GM04504 (cell line): ENCODE measurements at regions not wholly inside any gene's neighbourhood (a gene's known extent, or its start where the extent isn't known, plus 50 kb on each side); places are given as distances from the start of the nearest gene placed in this dataset.

Experiments used
- DNase-seq: peaks from one replicate; pipeline ENCODE4 v3.0.0-alpha.2; 2012; ENCODE audit warnings: low read depth

DNA sequence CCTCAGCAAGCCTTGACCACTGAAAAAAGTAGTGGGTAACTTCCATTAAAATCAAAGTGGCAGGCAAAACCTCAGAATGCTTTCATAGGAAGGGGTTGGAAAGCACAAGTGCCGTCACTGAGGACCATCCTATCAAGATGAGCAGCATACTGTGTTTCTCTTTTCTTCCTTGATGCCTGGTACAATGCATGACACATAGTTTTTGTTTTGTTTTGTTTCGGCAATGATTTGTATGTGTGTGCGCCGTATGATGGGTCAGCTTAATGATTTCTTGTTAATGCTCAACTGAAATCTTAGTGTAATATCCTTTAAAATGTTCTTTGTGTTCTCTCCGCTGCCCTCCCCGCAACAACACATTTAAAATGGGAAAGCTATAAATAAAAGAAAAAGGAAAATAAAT, 476.4 kb upstream of the KCNMB2 start:
- DNase-seq = no peak

DNA sequence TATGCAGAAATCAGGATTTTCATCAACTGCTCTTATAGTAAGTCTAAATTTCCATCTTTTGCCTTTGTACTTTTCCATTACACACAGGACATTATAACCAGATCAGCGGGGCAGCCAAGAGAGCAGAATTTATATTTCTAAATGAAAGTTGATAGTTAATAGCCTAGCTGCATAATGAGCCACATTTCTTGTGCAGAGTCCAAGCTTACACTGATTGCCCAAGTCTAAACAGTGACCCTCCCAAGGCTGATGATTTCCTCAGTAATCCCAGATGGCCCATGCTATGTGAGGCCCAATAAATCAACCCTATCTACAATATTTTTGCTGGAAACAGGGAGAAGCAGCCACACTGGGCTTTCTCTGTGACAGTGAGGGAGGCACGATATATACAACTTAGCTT, 475.8 kb upstream of the KCNMB2 start:
- peak; percentile 87 for DNase-seq

DNA sequence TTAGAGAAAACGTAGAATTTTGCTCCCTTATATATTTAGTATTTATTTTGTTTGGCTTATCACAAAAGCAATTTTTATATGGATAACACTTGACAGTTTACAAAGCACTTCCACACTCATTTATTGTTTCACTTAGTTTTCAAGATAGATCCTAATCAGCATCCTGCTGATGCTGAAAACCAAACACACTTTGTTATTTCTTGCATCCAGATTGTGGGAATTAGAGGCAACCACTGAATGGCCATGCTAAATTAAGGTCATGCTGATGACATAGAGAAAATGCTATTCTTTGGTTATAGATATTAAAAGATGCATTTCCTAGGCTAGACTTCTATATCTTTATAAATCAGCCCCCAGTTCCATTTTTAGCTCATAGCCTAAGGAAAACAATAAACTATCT, 474.1 kb upstream of the KCNMB2 start:
- no peak for DNase-seq

DNA sequence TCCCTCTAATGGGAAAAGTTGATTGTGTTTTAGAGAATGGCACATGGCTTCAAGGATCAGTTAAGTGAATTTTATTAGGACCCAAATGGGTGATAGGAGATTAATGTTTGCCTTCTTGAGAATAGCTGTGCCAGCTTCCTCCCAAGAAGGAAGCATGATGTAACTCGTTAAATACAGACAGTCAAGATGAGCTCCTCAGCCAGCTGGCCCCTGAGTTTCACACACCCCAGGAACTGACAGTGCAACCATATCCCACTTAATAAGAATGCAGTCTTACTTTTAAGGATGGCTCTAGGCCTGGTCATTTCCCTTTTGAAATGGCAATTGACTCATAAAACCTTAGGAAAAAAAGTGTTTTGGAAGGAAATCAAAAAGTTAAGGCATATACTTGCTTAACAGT, 472.8 kb upstream of the KCNMB2 start:
- DNase-seq = peak; percentile 63

DNA sequence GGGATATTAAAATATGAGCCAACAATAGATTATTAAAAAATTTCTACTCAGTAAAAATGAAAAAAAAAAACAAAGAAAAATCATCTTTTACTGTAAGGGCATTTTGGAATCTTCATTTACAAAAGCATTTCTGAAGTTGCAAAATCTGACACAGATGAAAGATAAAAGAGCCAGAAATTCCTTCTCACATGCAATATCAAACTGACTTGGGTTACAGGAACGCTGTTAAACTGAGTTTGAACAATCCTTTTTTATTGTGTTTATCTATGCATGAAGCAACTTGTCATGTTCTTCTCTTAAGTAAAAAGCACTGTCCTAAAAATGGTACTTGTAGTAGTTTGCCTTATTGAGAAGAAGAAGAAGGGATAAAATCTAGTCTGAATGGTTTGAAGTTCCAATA, 468.5 kb upstream of the KCNMB2 start:
- peak; percentile 23 for DNase-seq

DNA sequence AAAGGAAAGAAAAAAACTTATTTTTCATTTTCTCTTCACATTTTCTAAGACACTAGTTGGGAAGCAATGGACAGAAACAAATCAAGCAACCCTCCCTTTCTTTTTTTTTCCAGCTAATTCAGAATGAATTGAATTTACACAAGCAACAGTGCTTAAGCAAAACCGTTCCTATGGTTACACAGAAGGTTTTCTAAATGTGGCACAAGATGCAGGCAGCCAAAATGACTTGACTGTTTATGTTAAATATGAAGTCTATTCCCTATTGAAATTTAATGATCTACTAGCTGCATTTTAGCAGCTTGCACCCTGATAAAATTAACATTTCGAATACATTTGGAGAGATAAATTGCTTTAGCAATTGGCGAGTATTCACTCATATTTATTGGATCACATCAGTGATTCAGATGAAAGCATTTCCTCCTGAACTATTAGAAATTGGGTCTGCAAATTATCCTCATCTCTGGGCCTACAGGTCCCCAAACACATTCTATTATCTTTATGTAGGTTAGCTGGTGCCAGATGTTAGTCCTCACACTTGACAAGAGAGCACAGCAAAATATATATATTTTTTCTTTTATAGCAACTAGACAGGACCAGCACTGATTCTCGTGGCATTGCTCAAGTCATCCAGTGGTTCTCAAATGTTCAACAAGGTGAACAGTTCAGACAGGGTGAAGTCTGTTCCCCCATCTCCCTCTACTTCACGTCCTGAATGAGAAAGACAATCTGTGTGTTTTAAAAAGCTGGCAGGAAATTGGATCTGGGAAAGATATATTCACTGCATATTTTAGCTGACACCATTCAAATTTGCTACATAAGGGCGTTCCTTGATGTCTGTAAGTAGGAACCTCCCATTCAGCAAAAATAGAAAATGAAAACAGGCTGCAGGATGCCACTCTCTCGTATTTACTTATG, 463.6 kb upstream of the KCNMB2 start:
- no peak for DNase-seq

DNA sequence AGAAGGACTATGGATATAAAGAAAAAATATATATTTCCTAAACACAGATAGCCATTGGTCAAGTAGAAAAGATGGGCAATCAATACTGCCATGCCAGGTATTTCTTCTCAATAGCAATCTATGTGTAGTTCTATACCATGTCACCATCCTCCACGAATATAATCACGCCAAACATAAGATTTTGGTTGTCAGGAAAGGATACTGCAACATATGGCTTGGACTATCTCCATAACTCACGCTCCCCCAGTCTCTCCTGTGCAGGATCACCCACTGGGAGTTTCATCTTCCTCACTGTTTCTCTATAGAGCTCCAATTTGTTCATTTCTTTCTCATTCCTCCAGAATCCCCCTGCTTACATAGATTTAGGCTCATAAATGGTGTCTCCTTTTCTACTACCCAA, 462.9 kb upstream of the KCNMB2 start:
- DNase-seq = no peak

DNA sequence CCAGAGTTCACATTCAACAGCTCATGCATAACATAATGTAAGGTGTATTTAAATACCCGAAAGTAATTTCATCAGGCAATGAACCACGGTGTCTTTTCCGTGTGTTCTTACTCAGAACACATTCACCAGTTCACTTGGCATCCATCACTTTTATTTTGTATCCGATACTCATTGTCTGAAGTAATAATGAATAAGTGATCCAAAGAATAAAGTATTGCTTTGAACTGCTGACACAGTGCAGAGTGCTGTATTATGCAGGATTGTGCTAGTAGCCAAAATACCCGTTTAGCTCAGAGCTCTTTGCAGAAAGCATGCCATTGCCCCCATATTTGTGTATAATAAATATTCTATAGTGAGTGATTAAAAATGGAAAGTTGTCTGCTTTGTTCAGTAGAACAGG, 460.9 kb upstream of the KCNMB2 start:
- DNase-seq = no peak

DNA sequence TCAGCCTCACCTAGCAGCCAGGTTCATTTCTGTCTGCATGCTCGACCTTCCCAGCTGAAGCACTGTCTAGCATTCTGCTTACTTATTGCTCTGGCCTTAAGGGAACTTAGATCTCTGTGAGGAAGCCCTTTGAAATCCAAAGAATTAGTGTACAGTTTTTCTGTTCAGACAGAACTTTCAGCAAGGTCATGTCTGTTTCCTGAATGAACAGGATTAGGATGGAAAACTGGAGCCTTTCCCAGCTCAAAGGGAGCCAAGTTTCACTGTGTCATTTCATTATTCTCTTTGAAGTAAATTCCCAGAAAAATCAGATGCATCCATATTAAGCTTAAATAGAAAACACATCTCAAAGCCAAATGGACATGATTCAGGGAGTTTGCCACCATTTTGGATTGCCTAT, 457.3 kb upstream of the KCNMB2 start:
- DNase-seq = no peak

DNA sequence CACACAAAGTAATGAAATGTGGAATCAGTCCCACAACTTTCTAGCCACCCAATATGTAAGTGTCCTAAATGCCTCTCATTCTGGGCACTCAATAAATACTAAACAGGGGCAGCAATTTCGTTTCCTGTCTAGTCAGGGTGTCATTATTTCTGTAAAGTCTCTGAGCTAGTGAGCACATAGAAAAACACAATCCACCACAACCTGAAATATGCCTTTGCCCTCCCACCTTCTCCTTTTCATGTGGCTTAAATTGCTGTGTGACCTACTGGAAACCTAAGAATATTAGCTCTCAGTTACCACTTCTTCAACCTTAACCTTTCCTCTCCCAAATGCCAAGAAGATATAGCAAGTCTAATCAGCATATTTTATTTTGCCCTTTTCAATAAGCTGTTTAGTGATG, 456.3 kb upstream of the KCNMB2 start:
- DNase-seq = no peak

DNA sequence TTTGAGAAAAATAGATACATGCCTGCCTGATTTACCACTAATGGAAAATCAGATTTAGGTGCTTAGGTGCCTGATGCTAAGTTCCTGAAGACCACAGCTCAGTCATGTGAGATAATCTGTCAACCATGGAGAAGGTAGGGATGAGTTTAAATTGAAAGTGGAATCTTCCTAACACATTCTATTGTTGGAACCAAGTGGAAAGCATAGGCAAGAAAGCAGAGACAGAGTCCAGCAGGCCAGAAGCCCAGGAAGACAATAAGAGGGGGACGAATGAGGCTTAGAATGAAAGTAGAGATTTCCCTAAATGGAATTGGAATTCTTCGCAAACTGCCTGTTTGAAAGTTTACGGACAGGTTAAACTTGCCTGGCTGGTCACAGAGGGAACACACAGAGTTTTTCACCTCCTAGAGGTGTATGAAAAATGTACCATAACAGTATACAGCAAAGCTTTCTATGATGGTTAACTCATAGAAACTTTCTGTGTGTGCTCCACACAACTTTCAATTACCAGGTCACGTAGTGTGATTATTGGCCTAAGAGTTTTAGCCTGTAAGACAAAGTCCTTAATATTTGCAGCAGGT, 453.8 kb upstream of the KCNMB2 start:
- DNase-seq = no peak

DNA sequence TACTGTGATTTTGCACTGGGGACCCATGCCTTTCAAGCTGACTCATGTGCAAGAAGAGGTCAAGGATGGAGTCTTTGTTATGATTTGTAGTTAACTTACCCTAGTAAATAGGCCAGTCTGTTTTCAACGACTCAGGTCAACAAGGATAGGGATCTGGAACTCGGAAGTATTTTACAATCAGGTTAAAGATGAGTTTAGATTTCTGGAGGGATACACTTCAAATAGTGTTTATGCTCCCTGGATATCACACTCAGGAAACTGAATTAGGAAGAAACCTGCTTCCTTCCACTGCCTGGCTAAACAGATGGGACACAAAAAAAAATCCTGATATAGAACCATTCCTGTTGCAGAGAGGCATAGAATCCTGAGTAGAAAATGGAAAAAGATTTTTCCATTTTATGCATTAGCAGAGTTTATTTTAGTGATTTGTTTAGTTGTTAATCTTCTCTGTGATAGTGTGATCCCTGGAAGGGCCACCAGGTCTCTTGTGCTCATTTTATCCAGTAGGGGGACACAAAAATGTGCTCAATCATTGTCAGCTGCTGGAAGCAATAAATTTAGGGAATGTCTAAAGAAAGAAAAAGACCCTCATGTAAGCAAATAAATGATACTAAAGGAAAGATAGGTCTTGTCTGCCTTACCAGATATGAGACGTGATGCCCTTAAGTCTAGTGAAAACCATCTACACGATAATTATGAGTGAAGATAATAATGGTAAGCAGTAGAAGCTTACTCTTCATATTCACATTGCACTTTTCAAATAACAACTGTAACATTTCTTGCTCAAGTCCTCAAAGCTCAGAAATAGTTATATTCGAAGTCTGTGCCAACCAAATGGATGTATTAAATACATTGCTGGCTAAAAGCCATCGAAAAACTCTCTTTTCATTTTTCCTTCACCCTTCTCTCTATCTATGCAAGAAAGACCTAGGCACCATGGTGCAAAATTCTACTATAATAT, 452.1 kb upstream of the KCNMB2 start:
- DNase-seq = no peak

DNA sequence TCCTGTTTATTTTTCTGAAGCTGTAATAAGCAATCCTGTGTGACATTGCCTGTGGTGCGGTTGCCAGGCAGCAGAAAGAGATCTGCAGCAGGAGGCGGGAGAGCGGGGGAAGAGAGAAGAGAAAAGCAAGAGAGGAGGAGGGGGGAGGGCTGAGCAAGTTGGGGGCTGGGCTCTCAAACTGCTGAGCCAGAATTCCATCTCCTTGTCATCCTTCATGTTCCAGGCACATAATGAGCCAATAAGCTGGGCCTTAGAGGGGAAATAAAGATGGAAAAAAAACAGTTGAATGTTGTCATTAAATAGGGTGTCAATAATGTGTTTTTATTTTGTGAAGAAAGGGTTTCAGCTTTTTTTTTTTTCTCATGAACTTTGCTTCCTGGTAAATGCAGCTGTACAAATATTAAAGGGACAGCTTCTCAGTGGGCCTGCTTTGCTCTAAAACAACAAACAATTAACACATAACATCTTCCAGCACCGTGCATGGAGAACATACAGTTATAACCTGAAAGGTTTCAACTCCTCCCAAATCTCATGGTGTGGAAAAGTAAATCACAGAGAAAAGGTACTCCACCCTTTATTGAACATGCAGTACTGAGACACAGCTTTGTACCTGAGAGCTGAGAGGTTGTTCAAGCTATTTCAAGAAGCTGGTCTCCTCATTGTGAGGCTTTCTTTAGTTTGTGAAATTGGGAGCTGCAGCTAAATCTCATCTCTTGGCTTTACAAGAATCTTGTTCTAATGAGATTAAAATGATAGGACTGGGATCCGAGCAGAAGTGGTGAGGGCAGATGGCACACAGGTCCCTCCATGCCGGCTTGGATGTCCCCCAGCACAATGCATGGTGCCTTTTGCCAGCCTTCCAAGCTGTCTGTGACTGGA, 451.1 kb upstream of the KCNMB2 start:
- DNase-seq = no peak

DNA sequence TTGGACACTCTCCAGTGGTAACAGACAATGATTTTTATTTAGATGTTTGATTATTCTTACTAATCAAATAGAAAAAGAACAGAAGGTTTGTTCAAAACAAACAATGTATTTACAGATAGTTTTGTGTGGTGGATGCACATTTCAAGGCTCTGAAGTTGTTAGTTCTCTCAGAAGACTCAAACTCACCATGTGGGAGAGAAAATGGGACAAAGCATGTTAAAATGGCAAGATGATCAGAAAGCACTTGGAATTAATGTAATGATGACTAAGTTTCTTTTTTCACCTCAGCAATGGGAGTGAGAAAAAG, 450.5 kb upstream of the KCNMB2 start:
- DNase-seq = no peak

DNA sequence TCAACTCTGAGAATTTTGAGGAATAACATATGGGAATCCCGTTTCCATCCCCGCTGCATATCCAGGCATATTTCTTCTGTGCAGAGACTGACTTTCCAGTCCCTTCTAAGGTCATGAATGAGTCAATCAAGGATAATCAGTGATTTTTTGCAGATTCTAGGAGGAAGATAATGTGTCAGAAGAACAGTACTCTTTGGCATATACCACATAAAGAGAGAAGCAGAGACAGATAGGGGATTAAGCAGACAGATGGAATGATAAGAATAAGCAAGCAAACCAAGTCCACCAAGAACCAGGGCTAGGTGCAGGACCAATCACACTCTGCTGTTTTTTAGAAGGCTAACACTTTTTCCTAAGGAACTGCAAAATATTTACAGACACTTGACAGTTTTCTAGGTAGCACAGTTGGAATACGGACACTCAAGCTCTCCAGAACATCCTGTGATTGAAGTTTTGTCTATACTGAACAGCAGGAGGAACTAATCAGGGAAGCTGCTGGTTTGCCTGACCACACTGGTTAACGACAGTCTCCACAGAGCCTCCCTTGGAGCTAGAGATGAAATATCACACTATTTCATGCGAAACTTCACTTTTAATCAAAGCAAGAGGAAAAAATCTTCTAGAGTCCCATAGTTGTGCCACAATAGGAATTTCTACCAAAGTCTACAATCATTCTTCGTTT, 450.0 kb upstream of the KCNMB2 start:
- no peak for DNase-seq

DNA sequence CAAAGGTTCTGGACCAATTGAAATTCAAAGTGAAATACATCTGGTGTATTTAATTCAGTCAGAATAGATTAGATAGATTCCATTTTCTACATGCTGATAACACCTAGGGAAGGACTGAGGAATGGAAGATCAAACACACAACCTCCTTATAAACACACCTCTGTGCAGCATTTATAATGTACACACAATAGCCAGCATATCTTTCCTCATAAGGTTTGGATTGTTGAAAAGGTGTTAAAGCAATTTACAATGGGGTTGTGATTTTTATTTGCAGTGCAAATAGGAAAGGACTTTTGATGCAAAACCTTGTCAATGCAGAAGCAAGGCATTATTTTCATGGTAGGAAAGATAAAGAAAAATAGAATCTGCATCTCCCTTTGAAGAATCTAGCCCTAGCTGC, 448.9 kb upstream of the KCNMB2 start:
- DNase-seq = no peak

DNA sequence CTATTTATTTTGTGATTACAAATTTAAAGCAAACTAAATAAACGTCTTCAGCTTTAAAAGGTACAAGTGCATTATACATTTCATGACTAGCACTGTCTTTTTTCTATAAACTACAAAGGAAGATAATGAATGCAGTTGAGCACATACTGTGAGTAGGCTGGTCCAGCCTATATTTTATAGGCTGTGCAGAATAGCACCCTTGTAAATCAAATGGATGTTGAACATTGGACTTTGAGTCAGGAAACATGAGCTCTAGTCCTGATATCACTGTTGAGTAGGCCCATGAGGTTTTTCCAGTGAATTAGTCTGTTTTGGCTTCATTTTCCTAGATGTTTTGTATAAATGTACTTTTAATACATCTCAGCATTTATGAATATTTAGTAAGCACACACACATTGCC, 447.3 kb upstream of the KCNMB2 start:
- DNase-seq = no peak

DNA sequence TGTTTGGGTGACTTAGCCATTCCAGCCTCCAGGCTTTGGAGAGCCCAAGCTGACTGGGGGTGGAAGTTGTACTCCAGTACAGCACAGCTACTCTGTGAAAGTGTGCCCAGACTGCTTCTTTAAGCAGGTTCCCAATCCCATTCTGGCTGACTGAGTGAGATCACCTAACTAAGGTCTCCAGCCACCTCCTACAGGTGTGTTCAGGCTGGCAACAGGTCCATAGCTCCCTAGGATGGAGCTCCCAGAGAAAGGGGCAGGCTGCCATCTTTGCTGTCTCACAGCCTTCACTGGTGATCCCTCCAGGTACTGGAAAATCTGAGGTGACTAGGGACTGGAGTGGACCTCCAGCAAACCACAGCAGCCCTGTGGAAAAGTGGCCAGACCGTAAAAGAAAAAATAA, 445.3 kb upstream of the KCNMB2 start:
- DNase-seq = no peak

DNA sequence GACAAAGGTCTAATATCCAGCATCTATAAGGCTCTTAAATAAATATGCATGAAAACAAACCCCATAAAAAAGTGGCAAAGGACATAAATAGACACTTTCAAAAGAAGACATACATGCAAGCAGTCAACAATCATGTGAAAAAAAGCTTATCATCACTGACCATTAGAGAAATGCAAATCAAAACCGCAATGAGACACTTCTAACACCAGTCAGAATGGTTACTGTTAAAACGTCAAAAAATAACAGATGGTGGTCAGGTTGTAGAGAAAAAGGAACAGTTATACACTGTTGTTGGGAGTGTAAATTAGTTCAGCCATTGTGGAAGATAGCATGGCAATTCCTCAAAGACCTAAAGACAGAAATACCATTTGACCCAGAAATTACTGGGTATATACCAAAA, 440.7 kb upstream of the KCNMB2 start:
- DNase-seq = no peak

DNA sequence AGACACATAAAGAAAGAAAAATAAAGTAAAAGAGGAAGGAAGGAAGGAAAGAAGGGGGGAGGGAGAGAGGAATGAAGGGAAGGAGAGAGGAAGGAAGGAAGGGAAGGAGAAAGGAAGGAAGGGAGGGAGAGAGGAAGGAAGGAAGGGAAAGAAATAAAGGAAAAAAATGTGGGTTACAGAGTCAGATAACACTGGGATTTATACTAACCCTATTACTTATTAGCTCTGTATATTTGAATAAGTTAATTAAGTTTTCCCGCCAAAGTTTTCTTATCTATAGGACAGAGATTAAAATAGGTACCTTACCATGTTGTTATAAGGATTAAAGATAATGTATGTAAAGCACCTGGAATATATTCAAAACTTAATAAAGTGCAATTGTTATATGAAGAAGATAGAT, 439.3 kb upstream of the KCNMB2 start:
- no peak for DNase-seq

DNA sequence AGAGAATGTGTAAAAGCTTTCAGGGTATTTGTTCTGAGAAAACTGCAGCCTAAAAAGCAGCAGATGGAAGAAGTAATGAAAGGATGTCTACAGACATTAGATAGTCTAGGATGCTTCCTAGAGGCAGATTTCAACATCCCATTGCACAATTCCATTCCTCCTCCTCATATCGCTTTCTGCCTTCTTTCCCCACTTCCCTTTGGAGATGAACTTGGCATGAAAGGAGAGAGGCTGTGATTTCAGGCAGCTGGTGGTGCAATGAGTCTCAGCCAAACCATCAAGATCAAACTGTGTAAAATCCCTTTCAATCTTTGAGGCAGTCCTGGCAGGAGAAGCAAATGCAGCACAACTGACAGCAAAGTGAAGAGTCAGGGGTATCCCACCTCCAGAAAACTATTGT, 438.7 kb upstream of the KCNMB2 start:
- DNase-seq = peak; percentile 82
